ENCODE measurements at regions not wholly inside any gene's neighbourhood (a gene's known extent, or its start where the extent isn't known, plus 50 kb on each side); places are given as distances from the start of the nearest gene placed in this dataset.

DNA sequence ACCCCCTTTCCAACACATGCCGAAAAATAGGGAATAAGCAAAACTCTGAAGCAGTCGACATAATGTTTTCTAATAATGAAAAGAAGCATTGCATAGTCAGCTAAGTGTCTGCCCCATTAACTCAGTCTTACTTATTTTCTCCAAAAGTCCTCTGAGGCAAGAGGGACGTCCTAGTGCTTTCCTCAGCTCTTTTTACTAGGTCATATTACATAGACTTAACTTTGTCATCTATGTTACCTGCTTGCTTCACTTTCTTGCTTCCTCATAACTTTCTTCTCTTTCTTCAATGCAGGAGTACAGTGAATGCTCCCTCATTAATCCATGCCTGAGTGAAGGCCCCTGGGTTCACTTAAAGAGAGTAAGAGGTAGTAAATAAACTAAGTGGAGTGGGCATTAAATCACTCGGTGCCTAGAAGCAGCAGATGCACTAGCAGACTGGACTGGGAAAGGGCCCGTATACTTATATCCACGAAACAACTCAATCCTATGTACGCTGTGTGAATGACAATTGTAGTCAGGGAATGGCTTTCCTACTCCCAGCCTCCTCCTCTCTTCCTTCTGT lies 210.5 kb upstream of the SPAG17 start:
- TF ChIP-seq, protein P1, sequence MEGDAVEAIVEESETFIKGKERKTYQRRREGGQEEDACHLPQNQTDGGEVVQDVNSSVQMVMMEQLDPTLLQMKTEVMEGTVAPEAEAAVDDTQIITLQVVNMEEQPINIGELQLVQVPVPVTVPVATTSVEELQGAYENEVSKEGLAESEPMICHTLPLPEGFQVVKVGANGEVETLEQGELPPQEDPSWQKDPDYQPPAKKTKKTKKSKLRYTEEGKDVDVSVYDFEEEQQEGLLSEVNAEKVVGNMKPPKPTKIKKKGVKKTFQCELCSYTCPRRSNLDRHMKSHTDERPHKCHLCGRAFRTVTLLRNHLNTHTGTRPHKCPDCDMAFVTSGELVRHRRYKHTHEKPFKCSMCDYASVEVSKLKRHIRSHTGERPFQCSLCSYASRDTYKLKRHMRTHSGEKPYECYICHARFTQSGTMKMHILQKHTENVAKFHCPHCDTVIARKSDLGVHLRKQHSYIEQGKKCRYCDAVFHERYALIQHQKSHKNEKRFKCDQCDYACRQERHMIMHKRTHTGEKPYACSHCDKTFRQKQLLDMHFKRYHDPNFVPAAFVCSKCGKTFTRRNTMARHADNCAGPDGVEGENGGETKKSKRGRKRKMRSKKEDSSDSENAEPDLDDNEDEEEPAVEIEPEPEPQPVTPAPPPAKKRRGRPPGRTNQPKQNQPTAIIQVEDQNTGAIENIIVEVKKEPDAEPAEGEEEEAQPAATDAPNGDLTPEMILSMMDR (IDR thresholded peaks at IDR 0.05; ENCODE audit: low read length), result no peak
- no peak for TF ChIP-seq EZH2 (IDR thresholded peaks at IDR 0.05; ENCODE audit: borderline replicate concordance, low read length)
- Histone ChIP-seq H3K9ac (ENCODE audit: low read length) (no peak overlapping the region), H3K4me2 (ENCODE audit: low read length) (no peak overlapping the region), H4K20me1 (ENCODE audit: insufficient read depth, low read length) (no peaks in the 10 kb centered on the region), H3K4me3 (ENCODE audit: low read depth, low read length, poor library complexity, severe bottlenecking) (no peak overlapping the region), H3K9me3 (ENCODE audit: low read length) (no peaks in the 10 kb centered on the region), H3K27me3 (ENCODE audit: insufficient read depth, low read length) (no peaks in the 10 kb centered on the region), H2AFZ (ENCODE audit: low read length) (no peak overlapping the region), H3K9me2 (ENCODE audit: low read depth, low read length) (no peaks in the 10 kb centered on the region), H3K4me1 (ENCODE audit: insufficient read depth, low read length, severe bottlenecking) (peaks cover 23% of the 10 kb centered on the region), H3F3A (ENCODE audit: insufficient read depth, low read length) (no peaks in the 10 kb centered on the region), H3K79me2 (ENCODE audit: insufficient read depth, low read length) (no peaks in the 10 kb centered on the region), H3K27ac (ENCODE audit: low read depth, low read length, poor library complexity, severe bottlenecking) (no peak overlapping the region), H3K36me3 (ENCODE audit: insufficient read depth, low read length) (no peaks in the 10 kb centered on the region)

GRCh38 chr1:118390955-118391354 lies 205.9 kb upstream of the SPAG17 start:
- Histone ChIP-seq H3K27ac (ENCODE audit: low read depth, low read length, poor library complexity, severe bottlenecking) (no peak overlapping the region), H4K20me1 (ENCODE audit: insufficient read depth, low read length) (no peaks in the 10 kb centered on the region), H3K9ac (ENCODE audit: low read length) (no peak overlapping the region), H2AFZ (ENCODE audit: low read length) (peak overlapping the region; percentile 41; the same call in 1 of the 2 replicates), H3K4me1 (ENCODE audit: insufficient read depth, low read length, severe bottlenecking) (peaks cover 23% of the 10 kb centered on the region), H3F3A (ENCODE audit: insufficient read depth, low read length) (no peaks in the 10 kb centered on the region), H3K79me2 (ENCODE audit: insufficient read depth, low read length) (no peaks in the 10 kb centered on the region), H3K27me3 (ENCODE audit: insufficient read depth, low read length) (no peaks in the 10 kb centered on the region), H3K9me2 (ENCODE audit: low read depth, low read length) (no peaks in the 10 kb centered on the region), H3K36me3 (ENCODE audit: insufficient read depth, low read length) (no peaks in the 10 kb centered on the region), H3K9me3 (ENCODE audit: low read length) (no peaks in the 10 kb centered on the region), H3K4me3 (ENCODE audit: low read depth, low read length, poor library complexity, severe bottlenecking) (no peak overlapping the region), H3K4me2 (ENCODE audit: low read length) (no peak overlapping the region)
- TF ChIP-seq, protein P1 (IDR thresholded peaks at IDR 0.05; ENCODE audit: low read length), result no peak
- no peak for TF ChIP-seq EZH2 (IDR thresholded peaks at IDR 0.05; ENCODE audit: borderline replicate concordance, low read length)

DNA sequence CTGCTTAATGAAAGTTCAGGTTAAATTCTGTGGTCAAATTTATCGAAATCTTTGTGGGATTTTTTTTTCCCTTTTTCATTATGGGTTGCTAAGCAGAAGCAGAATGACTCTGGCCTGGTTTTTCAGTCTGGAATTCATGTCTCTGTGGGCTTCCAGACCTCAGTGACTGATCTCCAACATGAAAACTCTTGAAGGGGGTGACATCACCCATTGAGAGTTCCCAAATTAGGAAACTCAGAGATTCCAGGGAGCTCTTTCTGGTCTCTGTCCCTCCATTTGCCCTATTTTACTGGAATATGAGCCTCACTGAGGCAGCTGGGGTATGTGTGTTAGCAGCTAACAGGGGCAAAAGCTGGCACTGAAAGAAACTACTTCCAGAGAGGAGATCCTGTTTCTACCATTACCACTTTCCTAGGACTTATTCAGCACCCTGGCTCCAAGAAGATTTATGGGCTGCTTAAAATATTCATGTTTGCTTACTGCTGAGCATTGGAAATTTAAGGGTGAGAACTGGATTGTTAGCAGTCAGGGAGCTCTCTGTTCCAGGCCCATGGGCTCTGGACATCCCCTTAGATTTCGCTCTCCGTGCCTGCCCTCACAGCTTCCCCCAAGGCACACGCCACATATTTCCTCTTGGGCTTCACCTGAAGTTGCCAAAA lies 203.4 kb upstream of the SPAG17 start:
- Histone ChIP-seq H3K27me3 (ENCODE audit: insufficient read depth, low read length) (no peaks in the 10 kb centered on the region), H3K4me2 (ENCODE audit: low read length) (no peak overlapping the region), H3K9me2 (ENCODE audit: low read depth, low read length) (no peaks in the 10 kb centered on the region), H3F3A (ENCODE audit: insufficient read depth, low read length) (no peaks in the 10 kb centered on the region), H2AFZ (ENCODE audit: low read length) (no peak overlapping the region), H3K36me3 (ENCODE audit: insufficient read depth, low read length) (no peaks in the 10 kb centered on the region), H3K4me3 (ENCODE audit: low read depth, low read length, poor library complexity, severe bottlenecking) (no peak overlapping the region), H3K9ac (ENCODE audit: low read length) (no peak overlapping the region), H3K4me1 (ENCODE audit: insufficient read depth, low read length, severe bottlenecking) (peaks cover 22% of the 10 kb centered on the region), H3K79me2 (ENCODE audit: insufficient read depth, low read length) (no peaks in the 10 kb centered on the region), H4K20me1 (ENCODE audit: insufficient read depth, low read length) (no peaks in the 10 kb centered on the region), H3K27ac (ENCODE audit: low read depth, low read length, poor library complexity, severe bottlenecking) (no peak overlapping the region), H3K9me3 (ENCODE audit: low read length) (no peaks in the 10 kb centered on the region)
- no peak for TF ChIP-seq EZH2 (IDR thresholded peaks at IDR 0.05; ENCODE audit: borderline replicate concordance, low read length)
- TF ChIP-seq, protein P1 (IDR thresholded peaks at IDR 0.05; ENCODE audit: low read length), result no peak
